RWPE1 (cell line): ENCODE measurements at regions not wholly inside any gene's neighbourhood (a gene's known extent, or its start where the extent isn't known, plus 50 kb on each side); places are given as distances from the start of the nearest gene placed in this dataset.

Source experiments
- CTCF ChIA-PET: fragments of 350-600 bp; sonication (Branson Sonifier 250); formaldehyde crosslinking; extraction: SDS; loops from one replicate; lab custom pipeline; 2021; lab: Yijun Ruan, JAX
- POLR2A ChIA-PET: fragments of 400-600 bp; formaldehyde crosslinking; extraction: SDS; loops from one replicate; lab custom pipeline; 2020; ENCODE audit warnings: antibody characterized with exemption; ENCODE audit not compliant: low non-redundant PET; lab: Yijun Ruan, JAX
- DNase-seq: peaks from one replicate; pipeline ENCODE4 v3.0.0; 2012; ENCODE audit warnings: low spot score
- H3K27ac ChIP-seq: fragments of 450-650 bp; 2 replicates; pipeline ENCODE4 v1.5.1; 2017
- CTCF ChIP-seq: fragments of 450-650 bp; conservative IDR thresholded peaks from 2 replicates; pipeline ENCODE4 v1.5.1; 2017; ENCODE audit warnings: low read depth, mild to moderate bottlenecking

- ChIA-PET POLR2A (no interaction called here), CTCF (no interaction called here)
- H3K27ac ChIP-seq = no peak overlapping the region
- TF ChIP-seq CTCF = no peak
- DNase-seq = no peak
Observed at GRCh38 chr14:44701563-44702263, 194.6 kb upstream of the FSCB start.

DNA sequence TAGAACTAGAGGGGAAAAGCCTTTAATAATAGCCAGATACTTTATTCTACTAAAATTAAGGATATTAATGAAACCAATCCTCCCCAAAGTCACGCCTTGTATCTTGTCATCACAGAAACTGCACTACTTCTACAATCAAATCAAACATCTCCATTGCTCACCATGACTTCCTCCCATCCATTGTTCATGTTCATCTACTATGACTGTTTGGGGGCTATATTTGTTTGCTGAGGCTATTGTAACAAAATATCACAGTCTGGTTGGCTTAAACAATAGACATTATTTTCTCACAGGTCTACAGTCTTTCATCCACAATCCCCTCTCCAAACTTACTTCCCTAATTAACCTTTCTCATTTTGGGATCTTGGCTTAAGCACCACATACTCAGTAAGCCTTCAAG lies 193.6 kb upstream of the FSCB start:
- ChIA-PET CTCF (no interaction called here), POLR2A (no interaction called here)
- no peak overlapping the region for H3K27ac ChIP-seq
- no peak for DNase-seq
- TF ChIP-seq CTCF = no peak

GRCh38 chr14:44700184-44700583 lies 193.1 kb upstream of the FSCB start:
- TF ChIP-seq CTCF = no peak
- no peak overlapping the region for H3K27ac ChIP-seq
- ChIA-PET POLR2A (no interaction called here), CTCF (no interaction called here)
- no peak for DNase-seq

DNA sequence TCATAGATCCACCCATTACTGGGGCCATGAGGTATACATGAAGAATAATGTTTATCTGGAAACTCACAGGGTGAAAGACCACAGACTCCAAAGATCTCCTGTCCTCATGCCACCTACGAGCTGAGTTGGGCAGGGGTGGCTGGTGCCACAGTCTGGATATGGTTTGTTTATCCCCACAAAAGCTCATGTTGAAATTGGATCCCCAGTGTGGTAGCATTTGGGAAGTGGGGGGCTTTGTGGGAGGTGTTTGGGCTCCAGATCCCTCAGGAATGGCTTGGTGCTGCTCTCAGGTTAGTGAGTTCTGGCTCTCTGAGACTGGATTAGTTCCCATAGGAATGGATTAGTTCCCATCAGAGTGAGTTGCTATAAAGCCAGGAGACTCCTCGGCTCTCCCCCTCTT lies 192.3 kb upstream of the FSCB start:
- DNase-seq = no peak
- CTCF ChIA-PET = interaction anchor here (0.7 kb wide), 1 partner anchor 1380 kb away, joined by 4 read pairs; no protein-coding TSS in a partner anchor
- H3K27ac ChIP-seq = no peak overlapping the region
- POLR2A ChIA-PET = no interaction called here
- TF ChIP-seq CTCF = no peak

DNA sequence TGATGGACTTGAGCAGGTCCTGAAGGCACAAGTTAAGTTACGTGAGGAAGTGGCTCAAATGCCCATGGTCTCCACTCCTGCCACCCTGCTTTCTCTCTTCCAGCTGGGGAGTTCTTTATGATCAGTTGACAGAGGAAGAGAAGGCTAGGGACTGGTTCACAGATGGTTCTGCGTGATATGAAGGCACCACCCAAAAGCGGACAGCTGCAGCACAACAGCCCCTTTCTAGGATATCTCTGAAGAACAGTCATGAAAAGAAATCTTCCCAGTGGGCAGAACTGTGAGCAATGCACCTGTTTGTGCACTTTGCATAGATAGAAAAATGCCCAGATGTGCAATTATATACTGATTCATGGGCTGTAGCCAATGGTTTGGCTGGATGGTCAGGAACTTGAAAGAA lies 162.4 kb upstream of the FSCB start:
- no peak for TF ChIP-seq CTCF
- CTCF ChIA-PET = no interaction called here
- no peak for DNase-seq
- POLR2A ChIA-PET = no interaction called here
- H3K27ac ChIP-seq = no peak overlapping the region

DNA sequence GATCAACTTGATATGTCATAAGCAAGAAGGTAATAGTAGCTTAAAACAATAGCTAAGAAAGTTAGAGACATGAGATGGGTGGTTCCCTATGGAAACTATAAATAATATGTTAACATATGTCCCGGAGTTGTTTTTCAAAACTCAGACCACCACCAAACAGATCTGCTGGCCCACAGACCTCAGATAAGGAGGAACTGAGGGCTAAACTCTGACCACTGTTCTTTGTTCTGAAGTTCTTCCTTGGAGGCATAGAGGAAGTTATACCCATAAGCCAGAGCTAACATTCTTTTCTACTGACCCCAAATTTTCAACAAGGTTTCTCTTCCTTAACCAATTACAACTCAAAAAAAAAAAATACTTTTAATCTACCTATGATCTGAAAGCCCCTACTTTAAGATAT lies 156.1 kb upstream of the FSCB start:
- no peak for DNase-seq
- POLR2A ChIA-PET = no interaction called here
- TF ChIP-seq CTCF = no peak
- H3K27ac ChIP-seq = no peak overlapping the region
- CTCF ChIA-PET = no interaction called here
